HL-60 (cell line): ENCODE measurements at regions not wholly inside any gene's neighbourhood (a gene's known extent, or its start where the extent isn't known, plus 50 kb on each side); places are given as distances from the start of the nearest gene placed in this dataset.
"Not testable (repeated sequence)": the region's sequence is repeated elsewhere in the genome, so short reads cannot be mapped to it uniquely, and the experiment has no call there.

Experiments used
- DNase-seq, 2 experiments: peaks; one replicate each; pipeline ENCODE4 v3.0.0-alpha.2; 2010 to 2020; ENCODE audit warnings: low read depth in 1 of 2, low spot score in 1 of 2
- H3K27ac ChIP-seq: fragments of 250-450 bp; sonication (Bioruptor Pico); replicated peaks from 2 replicates; pipeline ENCODE4 v1.5.1; 2020; ENCODE audit warnings: mild to moderate bottlenecking, moderate library complexity
- H3K27me3 ChIP-seq: fragments of 250-450 bp; sonication (Bioruptor Pico); 2 replicates; pipeline ENCODE4 v1.5.1; 2021; ENCODE audit warnings: mild to moderate bottlenecking, moderate library complexity; ENCODE audit not compliant: insufficient read depth, poor library complexity, severe bottlenecking
- H3K4me3 ChIP-seq: replicated peaks from 2 replicates; pipeline ENCODE4 v1.5.1; 2011; ENCODE audit warnings: mild to moderate bottlenecking, control low read depth, low read length; ENCODE audit not compliant: insufficient read depth
- CTCF ChIP-seq: IDR thresholded peaks from one replicate; pipeline ENCODE4 v1.5.1; 2011; ENCODE audit warnings: low read length, control low read depth, inconsistent platforms; ENCODE audit not compliant: insufficient read depth
- GABPA ChIP-seq: IDR thresholded peaks from 2 replicates; pipeline ENCODE4 v1.6.1; 2012; ENCODE audit warnings: low read depth
- POLR2AphosphoS5 ChIP-seq: IDR thresholded peaks from 2 replicates; pipeline ENCODE4 v1.6.1; 2012; ENCODE audit warnings: low read depth
- REST ChIP-seq: IDR thresholded peaks from 2 replicates; pipeline ENCODE4 v1.6.1; 2012; ENCODE audit warnings: low read depth; ENCODE audit not compliant: insufficient replicate concordance
- SPI1 ChIP-seq: IDR thresholded peaks from 2 replicates; pipeline ENCODE4 v1.6.1; 2012; ENCODE audit warnings: low read depth, mild to moderate bottlenecking, borderline replicate concordance

- no peak overlapping the region for H3K4me3 ChIP-seq
- no peak for DNase-seq
- no peak for TF ChIP-seq POLR2AphosphoS5
- no peak for TF ChIP-seq SPI1
- TF ChIP-seq CTCF: no peak
- TF ChIP-seq GABPA: no peak
- no peak for TF ChIP-seq REST
- no peak overlapping the region for H3K27ac ChIP-seq
- H3K27me3 ChIP-seq: no peaks in the 10 kb centered on the region
Observed at GRCh38 chr5:124022966-124023365, 511.0 kb downstream of the CSNK1G3 start.

GRCh38 chr5:124021776-124022175, 509.8 kb downstream of the CSNK1G3 start:
- no peak for DNase-seq
- Histone ChIP-seq H3K4me3 (no peak overlapping the region), H3K27ac (no peak overlapping the region), H3K27me3 (no peaks in the 10 kb centered on the region)
- TF ChIP-seq CTCF: no peak

GRCh38 chr5:124021066-124021641, 509.2 kb downstream of the CSNK1G3 start:
- no peaks in the 10 kb centered on the region for H3K27me3 ChIP-seq
- H3K27ac ChIP-seq: no peak overlapping the region
- TF ChIP-seq POLR2AphosphoS5: no peak
- no peak for TF ChIP-seq SPI1
- TF ChIP-seq REST: no peak
- TF ChIP-seq CTCF: no peak
- no peak for DNase-seq
- no peak overlapping the region for H3K4me3 ChIP-seq

GRCh38 chr5:124017321-124017720, 505.3 kb downstream of the CSNK1G3 start:
- not testable (repeated sequence) for DNase-seq, H3K4me3 ChIP-seq, H3K27me3 ChIP-seq, H3K27ac ChIP-seq
